ENCODE measurements at regions not wholly inside any gene's neighbourhood (a gene's known extent, or its start where the extent isn't known, plus 50 kb on each side); places are given as distances from the start of the nearest gene placed in this dataset.

DNA sequence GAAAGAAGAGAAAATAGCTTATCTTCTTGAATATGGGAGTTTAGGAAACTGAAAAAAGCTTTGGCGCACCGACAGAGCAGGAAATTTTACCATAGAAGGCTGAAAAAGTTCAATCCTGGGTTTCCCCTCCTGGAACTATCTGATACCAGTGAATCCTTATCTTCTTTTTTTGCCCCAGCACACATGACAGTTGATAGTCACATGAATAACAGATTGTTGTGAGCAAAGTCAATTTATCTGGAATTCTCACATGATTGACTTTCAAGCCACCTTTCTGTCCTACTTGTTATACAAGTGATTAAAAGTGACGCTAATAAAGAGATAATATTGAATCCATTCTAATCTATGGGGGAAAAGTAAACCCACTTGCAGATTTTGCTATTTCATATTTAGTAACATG lies 365.8 kb upstream of the NPVF start:
- TF ChIP-seq, protein P1, sequence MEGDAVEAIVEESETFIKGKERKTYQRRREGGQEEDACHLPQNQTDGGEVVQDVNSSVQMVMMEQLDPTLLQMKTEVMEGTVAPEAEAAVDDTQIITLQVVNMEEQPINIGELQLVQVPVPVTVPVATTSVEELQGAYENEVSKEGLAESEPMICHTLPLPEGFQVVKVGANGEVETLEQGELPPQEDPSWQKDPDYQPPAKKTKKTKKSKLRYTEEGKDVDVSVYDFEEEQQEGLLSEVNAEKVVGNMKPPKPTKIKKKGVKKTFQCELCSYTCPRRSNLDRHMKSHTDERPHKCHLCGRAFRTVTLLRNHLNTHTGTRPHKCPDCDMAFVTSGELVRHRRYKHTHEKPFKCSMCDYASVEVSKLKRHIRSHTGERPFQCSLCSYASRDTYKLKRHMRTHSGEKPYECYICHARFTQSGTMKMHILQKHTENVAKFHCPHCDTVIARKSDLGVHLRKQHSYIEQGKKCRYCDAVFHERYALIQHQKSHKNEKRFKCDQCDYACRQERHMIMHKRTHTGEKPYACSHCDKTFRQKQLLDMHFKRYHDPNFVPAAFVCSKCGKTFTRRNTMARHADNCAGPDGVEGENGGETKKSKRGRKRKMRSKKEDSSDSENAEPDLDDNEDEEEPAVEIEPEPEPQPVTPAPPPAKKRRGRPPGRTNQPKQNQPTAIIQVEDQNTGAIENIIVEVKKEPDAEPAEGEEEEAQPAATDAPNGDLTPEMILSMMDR (IDR thresholded peaks at IDR 0.05; ENCODE audit: borderline replicate concordance, extremely low read depth, low read length, poor library complexity, severe bottlenecking): no peak
- TF ChIP-seq EZH2 (IDR thresholded peaks at IDR 0.05; ENCODE audit: borderline replicate concordance, low read depth, low read length, severe bottlenecking): no peak
